ENCODE measurements at regions not wholly inside any gene's neighbourhood (a gene's known extent, or its start where the extent isn't known, plus 50 kb on each side); places are given as distances from the start of the nearest gene placed in this dataset.
A peak's percentile ranks its signal among the peaks of the same experiment; 100 is the strongest.

GRCh38 chr12:19964549-19964948 lies 403.8 kb upstream of the PDE3A start:
- DNase-seq (ENCODE audit: low read depth): no peak
- TF ChIP-seq CTCF (IDR thresholded peaks at IDR 0.05; ENCODE audit: insufficient read depth, low read depth, low read length): no peak
- H3K4me3 ChIP-seq (ENCODE audit: low read depth, low read length): no peak overlapping the region

- TF ChIP-seq CTCF (IDR thresholded peaks at IDR 0.05; ENCODE audit: insufficient read depth, low read depth, low read length): no peak
- no peak for DNase-seq (ENCODE audit: low read depth)
- no peak overlapping the region for H3K4me3 ChIP-seq (ENCODE audit: low read depth, low read length)
These were observed 402.9 kb upstream of the PDE3A start for GRCh38 chr12:19965196-19966038.

- H3K4me3 ChIP-seq (ENCODE audit: low read depth, low read length): no peak overlapping the region
- no peak for DNase-seq (ENCODE audit: low read depth)
- TF ChIP-seq CTCF (IDR thresholded peaks at IDR 0.05; ENCODE audit: insufficient read depth, low read depth, low read length): no peak
These were observed 401.3 kb upstream of the PDE3A start for GRCh38 chr12:19967001-19967400.

GRCh38 chr12:19967431-19967830 lies 400.9 kb upstream of the PDE3A start:
- TF ChIP-seq CTCF (IDR thresholded peaks at IDR 0.05; ENCODE audit: insufficient read depth, low read depth, low read length): no peak
- no peak overlapping the region for H3K4me3 ChIP-seq (ENCODE audit: low read depth, low read length)
- DNase-seq (ENCODE audit: low read depth): peak; percentile 95

- DNase-seq (ENCODE audit: low read depth): peak; percentile 89
- no peak for TF ChIP-seq CTCF (IDR thresholded peaks at IDR 0.05; ENCODE audit: insufficient read depth, low read depth, low read length)
- no peak overlapping the region for H3K4me3 ChIP-seq (ENCODE audit: low read depth, low read length)
These were observed 398.2 kb upstream of the PDE3A start for GRCh38 chr12:19970116-19970515.

GRCh38 chr12:19970821-19971220 lies 397.5 kb upstream of the PDE3A start:
- no peak for TF ChIP-seq CTCF (IDR thresholded peaks at IDR 0.05; ENCODE audit: insufficient read depth, low read depth, low read length)
- DNase-seq (ENCODE audit: low read depth): no peak
- no peak overlapping the region for H3K4me3 ChIP-seq (ENCODE audit: low read depth, low read length)

Measured in fibroblast of villous mesenchyme (primary cell).